PC-9 (cell line): ENCODE measurements at regions not wholly inside any gene's neighbourhood (a gene's known extent, or its start where the extent isn't known, plus 50 kb on each side); places are given as distances from the start of the nearest gene placed in this dataset.

Experiments
- BruUV-seq: library from RNA; stranded (reverse); fragments of 400-500 nt; replicated peaks from 2 replicates; lab custom pipeline; 2021; lab: Mats Ljungman, UMichigan
- CTCF ChIA-PET: fragments of 300-600 bp; sonication (Branson Sonifier 250); formaldehyde crosslinking; loops from one replicate; lab custom pipeline; 2022; ENCODE audit warnings: antibody characterized with exemption; lab: Charles Lee
- POLR2A ChIA-PET: fragments of 300-600 bp; sonication (Branson Sonifier 250); formaldehyde crosslinking; loops from one replicate; lab custom pipeline; 2022; ENCODE audit warnings: antibody characterized with exemption; ENCODE audit not compliant: unreplicated experiment; lab: Charles Lee
- DNase-seq, 2 experiments: peaks; one replicate each; pipeline versions ENCODE4 v3.0.0 to v3.0.0-alpha.2; 2015 to 2022; ENCODE audit warnings: mixed read lengths in 1 of 2
- H2AFZ ChIP-seq: fragments of 200-600 bp; sonication (generic); 2 replicates; pipeline ENCODE4 v1.8.1; 2017; ENCODE audit warnings: antibody characterized with exemption
- H3F3A ChIP-seq: fragments of 200-600 bp; sonication (generic); 2 replicates; pipeline ENCODE4 v1.8.1; 2017; ENCODE audit warnings: antibody characterized with exemption, mild to moderate bottlenecking, low read depth; ENCODE audit not compliant: insufficient read depth
- H3K27ac ChIP-seq: fragments of 200-600 bp; sonication (generic); 2 replicates; pipeline ENCODE4 v1.6.1; 2016; ENCODE audit warnings: mixed run types
- H3K27me3 ChIP-seq: fragments of 200-600 bp; sonication (generic); 2 replicates; pipeline ENCODE4 v1.6.1; 2016; ENCODE audit warnings: low read depth, mixed run types; ENCODE audit not compliant: insufficient read depth
- H3K36me3 ChIP-seq: fragments of 200-600 bp; sonication (generic); 2 replicates; pipeline ENCODE4 v1.6.1; 2016; ENCODE audit warnings: low read depth, mixed run types
- H3K4me1 ChIP-seq: fragments of 200-600 bp; sonication (generic); replicated peaks from 2 replicates; pipeline ENCODE4 v1.6.1; 2016; ENCODE audit warnings: mixed run types; ENCODE audit not compliant: insufficient read depth
- H3K4me2 ChIP-seq: fragments of 200-600 bp; sonication (generic); 2 replicates; pipeline ENCODE4 v1.6.1; 2017; ENCODE audit warnings: mixed run types
- H3K4me3 ChIP-seq: fragments of 200-600 bp; sonication (generic); 2 replicates; pipeline ENCODE4 v1.6.1; 2016; ENCODE audit warnings: mixed run types
- H3K79me2 ChIP-seq: fragments of 200-600 bp; sonication (generic); 2 replicates; pipeline ENCODE4 v1.6.1; 2017; ENCODE audit warnings: low read depth, mixed run types
- H3K9me2 ChIP-seq: fragments of 200-600 bp; sonication (generic); 2 replicates; pipeline ENCODE4 v1.8.1; 2017; ENCODE audit warnings: mild to moderate bottlenecking; ENCODE audit not compliant: insufficient read depth
- H3K9me3 ChIP-seq: fragments of 200-600 bp; sonication (generic); 2 replicates; pipeline ENCODE4 v1.8.1; 2016; ENCODE audit warnings: low read depth; ENCODE audit not compliant: insufficient read depth
- H4K20me1 ChIP-seq: fragments of 200-600 bp; sonication (generic); 2 replicates; pipeline ENCODE4 v1.8.1; 2017; ENCODE audit not compliant: insufficient read depth
- CTCF ChIP-seq: fragments of 200-600 bp; sonication (generic); conservative IDR thresholded peaks from 2 replicates; pipeline ENCODE4 v1.6.1; 2017; ENCODE audit warnings: mixed run types, antibody characterized with exemption, mild to moderate bottlenecking, moderate library complexity
- EZH2 ChIP-seq: fragments of 200-600 bp; sonication (generic); IDR thresholded peaks from 2 replicates; pipeline ENCODE4 v1.8.0; 2017; ENCODE audit warnings: antibody characterized with exemption, low read depth
- intact Hi-C: fragments of 100-400 bp; cut with micrococcal nuclease; formaldehyde crosslinking; loops from one replicate; pipeline ENCODE4 v1.10.0; 2022; ENCODE audit not compliant: unreplicated experiment

GRCh38 chr3:81916890-81917289, 155.4 kb upstream of the GBE1 start:
- no peaks in the 10 kb centered on the region for H3F3A ChIP-seq
- H3K4me2 ChIP-seq, result no peak overlapping the region
- H3K27ac ChIP-seq, result no peak overlapping the region
- no peak overlapping the region for H2AFZ ChIP-seq
- no peaks in the 10 kb centered on the region for H3K79me2 ChIP-seq
- H3K4me3 ChIP-seq, result no peak overlapping the region
- intact Hi-C loops, result no loop called here
- H3K9me2 ChIP-seq, result no peaks in the 10 kb centered on the region
- no peak for DNase-seq
- ChIA-PET CTCF (interaction anchor here (0.5 kb wide), 1 partner anchor 157 kb away, joined by 4 read pairs; no protein-coding TSS in a partner anchor), POLR2A (no interaction called here)
- H3K27me3 ChIP-seq, result no peaks in the 10 kb centered on the region
- H3K4me1 ChIP-seq, result no peaks in the 10 kb centered on the region
- BruUV-seq, result no TSS peak
- no peaks in the 10 kb centered on the region for H3K36me3 ChIP-seq
- no peaks in the 10 kb centered on the region for H4K20me1 ChIP-seq
- TF ChIP-seq EZH2 (no peak), CTCF (no peak)
- no peaks in the 10 kb centered on the region for H3K9me3 ChIP-seq

GRCh38 chr3:81913886-81914663, 152.6 kb upstream of the GBE1 start:
- Histone ChIP-seq H2AFZ (no peak overlapping the region), H4K20me1 (no peaks in the 10 kb centered on the region), H3K9me2 (no peaks in the 10 kb centered on the region), H3K4me2 (no peak overlapping the region), H3K36me3 (no peaks in the 10 kb centered on the region), H3K4me3 (no peak overlapping the region), H3K27ac (no peak overlapping the region), H3K9me3 (no peaks in the 10 kb centered on the region), H3F3A (no peaks in the 10 kb centered on the region), H3K4me1 (no peaks in the 10 kb centered on the region), H3K79me2 (no peaks in the 10 kb centered on the region), H3K27me3 (no peaks in the 10 kb centered on the region)
- no TSS peak for BruUV-seq
- no peak for DNase-seq
- TF ChIP-seq EZH2 (no peak), CTCF (no peak)
- intact Hi-C loops, result loop anchor here (5.0 kb wide), 1 partner anchor 247 kb away; no protein-coding TSS in a partner anchor
- CTCF ChIA-PET, result no interaction called here
- POLR2A ChIA-PET, result no interaction called here

- no peaks in the 10 kb centered on the region for H3K27me3 ChIP-seq
- intact Hi-C loops, result loop anchor here (5.0 kb wide), 1 partner anchor 244 kb away; no protein-coding TSS in a partner anchor
- DNase-seq, result no peak
Measured at GRCh38 chr3:81911221-81911620, 149.8 kb upstream of the GBE1 start.

More at GRCh38 chr3:81911221-81911620, 149.8 kb upstream of the GBE1 start:
- Histone ChIP-seq H3K4me2 (no peak overlapping the region), H3K27ac (no peak overlapping the region), H3F3A (no peaks in the 10 kb centered on the region), H3K4me1 (no peaks in the 10 kb centered on the region), H3K9me3 (no peaks in the 10 kb centered on the region), H3K9me2 (no peaks in the 10 kb centered on the region), H3K36me3 (no peaks in the 10 kb centered on the region), H4K20me1 (no peaks in the 10 kb centered on the region), H2AFZ (no peak overlapping the region), H3K4me3 (no peak overlapping the region), H3K79me2 (no peaks in the 10 kb centered on the region)
- POLR2A ChIA-PET, result interaction anchor here (0.8 kb wide), 1 partner anchor 630 kb away, joined by 10 read pairs; no protein-coding TSS in a partner anchor
- BruUV-seq, result no TSS peak
- no peak for TF ChIP-seq CTCF
- TF ChIP-seq EZH2, result no peak
- CTCF ChIA-PET, result no interaction called here
